ENCODE measurements at regions not wholly inside any gene's neighbourhood (a gene's known extent, or its start where the extent isn't known, plus 50 kb on each side); places are given as distances from the start of the nearest gene placed in this dataset.

- TF ChIP-seq POLR2AphosphoS5 (IDR thresholded peaks at IDR 0.05), result no peak
- TF ChIP-seq, protein P1, sequence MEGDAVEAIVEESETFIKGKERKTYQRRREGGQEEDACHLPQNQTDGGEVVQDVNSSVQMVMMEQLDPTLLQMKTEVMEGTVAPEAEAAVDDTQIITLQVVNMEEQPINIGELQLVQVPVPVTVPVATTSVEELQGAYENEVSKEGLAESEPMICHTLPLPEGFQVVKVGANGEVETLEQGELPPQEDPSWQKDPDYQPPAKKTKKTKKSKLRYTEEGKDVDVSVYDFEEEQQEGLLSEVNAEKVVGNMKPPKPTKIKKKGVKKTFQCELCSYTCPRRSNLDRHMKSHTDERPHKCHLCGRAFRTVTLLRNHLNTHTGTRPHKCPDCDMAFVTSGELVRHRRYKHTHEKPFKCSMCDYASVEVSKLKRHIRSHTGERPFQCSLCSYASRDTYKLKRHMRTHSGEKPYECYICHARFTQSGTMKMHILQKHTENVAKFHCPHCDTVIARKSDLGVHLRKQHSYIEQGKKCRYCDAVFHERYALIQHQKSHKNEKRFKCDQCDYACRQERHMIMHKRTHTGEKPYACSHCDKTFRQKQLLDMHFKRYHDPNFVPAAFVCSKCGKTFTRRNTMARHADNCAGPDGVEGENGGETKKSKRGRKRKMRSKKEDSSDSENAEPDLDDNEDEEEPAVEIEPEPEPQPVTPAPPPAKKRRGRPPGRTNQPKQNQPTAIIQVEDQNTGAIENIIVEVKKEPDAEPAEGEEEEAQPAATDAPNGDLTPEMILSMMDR (IDR thresholded peaks at IDR 0.05), result no peak
Measured at GRCh38 chr4:83212041-83212851, 72.4 kb downstream of the COQ2 start.
